ENCODE measurements at regions not wholly inside any gene's neighbourhood (a gene's known extent, or its start where the extent isn't known, plus 50 kb on each side); places are given as distances from the start of the nearest gene placed in this dataset.
A peak's percentile ranks its signal among the peaks of the same experiment; 100 is the strongest.

- WGBS, result 50% methylated on average over 3 of the region's 3 CpGs
- no peak for DNase-seq (ENCODE audit: extremely low spot score)
- H3K4me3 ChIP-seq (ENCODE audit: low read depth, low read length), result no peak overlapping the region
- no peaks in the 10 kb centered on the region for H3K36me3 ChIP-seq (ENCODE audit: insufficient read depth)
- no peak overlapping the region for H3K27ac ChIP-seq (ENCODE audit: low read depth)
- no peaks in the 10 kb centered on the region for H3K4me1 ChIP-seq (ENCODE audit: insufficient read depth)
Measured at GRCh38 chr9:14031810-14032209, 282.1 kb downstream of the NFIB start.

GRCh38 chr9:14031060-14031414 is 282.9 kb downstream of the NFIB start:
- Histone ChIP-seq H3K36me3 (ENCODE audit: insufficient read depth) (no peaks in the 10 kb centered on the region), H3K4me3 (ENCODE audit: low read depth, low read length) (no peak overlapping the region), H3K4me1 (ENCODE audit: insufficient read depth) (no peaks in the 10 kb centered on the region), H3K27ac (ENCODE audit: low read depth) (peak overlapping the region; percentile 66)
- 12% methylated on average over 7 of the region's 7 CpGs for WGBS
- peak; percentile 59 for DNase-seq (ENCODE audit: extremely low spot score)

GRCh38 chr9:14030375-14031059 is 283.4 kb downstream of the NFIB start:
- Histone ChIP-seq H3K36me3 (ENCODE audit: insufficient read depth) (no peaks in the 10 kb centered on the region), H3K4me1 (ENCODE audit: insufficient read depth) (no peaks in the 10 kb centered on the region), H3K4me3 (ENCODE audit: low read depth, low read length) (peak overlapping the region; percentile 17), H3K27ac (ENCODE audit: low read depth) (peak overlapping the region; percentile 66)
- WGBS, result 11% methylated on average over 7 of the region's 7 CpGs
- peak; percentile 94 for DNase-seq (ENCODE audit: extremely low spot score)

- DNase-seq (ENCODE audit: extremely low spot score), result no peak
- 17% methylated on average over 11 of the region's 11 CpGs for WGBS
- H3K27ac ChIP-seq (ENCODE audit: low read depth), result peak overlapping the region; percentile 66
- H3K4me3 ChIP-seq (ENCODE audit: low read depth, low read length), result peak overlapping the region; percentile 17
- no peaks in the 10 kb centered on the region for H3K36me3 ChIP-seq (ENCODE audit: insufficient read depth)
- H3K4me1 ChIP-seq (ENCODE audit: insufficient read depth), result no peaks in the 10 kb centered on the region
Measured at GRCh38 chr9:14029806-14030374, 284.1 kb downstream of the NFIB start.

GRCh38 chr9:14027116-14027800 is 286.7 kb downstream of the NFIB start:
- H3K4me3 ChIP-seq (ENCODE audit: low read depth, low read length), result no peak overlapping the region
- no peaks in the 10 kb centered on the region for H3K36me3 ChIP-seq (ENCODE audit: insufficient read depth)
- 54% methylated on average over 4 of the region's 4 CpGs for WGBS
- no peak overlapping the region for H3K27ac ChIP-seq (ENCODE audit: low read depth)
- no peak for DNase-seq (ENCODE audit: extremely low spot score)
- H3K4me1 ChIP-seq (ENCODE audit: insufficient read depth), result no peaks in the 10 kb centered on the region

- Histone ChIP-seq H3K27ac (ENCODE audit: low read depth) (no peak overlapping the region), H3K36me3 (ENCODE audit: insufficient read depth) (no peaks in the 10 kb centered on the region), H3K4me1 (ENCODE audit: insufficient read depth) (no peaks in the 10 kb centered on the region), H3K4me3 (ENCODE audit: low read depth, low read length) (no peak overlapping the region)
- no peak for DNase-seq (ENCODE audit: extremely low spot score)
- 81% methylated on average over 2 of the region's 2 CpGs for WGBS
Measured at GRCh38 chr9:14025741-14026140, 288.2 kb downstream of the NFIB start.

GRCh38 chr9:14023285-14023684 is 290.7 kb downstream of the NFIB start:
- Histone ChIP-seq H3K4me3 (ENCODE audit: low read depth, low read length) (no peak overlapping the region), H3K36me3 (ENCODE audit: insufficient read depth) (no peaks in the 10 kb centered on the region), H3K4me1 (ENCODE audit: insufficient read depth) (no peaks in the 10 kb centered on the region), H3K27ac (ENCODE audit: low read depth) (no peak overlapping the region)
- 100% methylated on average over 1 of the region's 1 CpG for WGBS
- no peak for DNase-seq (ENCODE audit: extremely low spot score)

- H3K36me3 ChIP-seq (ENCODE audit: insufficient read depth), result no peaks in the 10 kb centered on the region
- 88% methylated on average over 3 of the region's 3 CpGs for WGBS
- no peak overlapping the region for H3K4me3 ChIP-seq (ENCODE audit: low read depth, low read length)
- no peak overlapping the region for H3K27ac ChIP-seq (ENCODE audit: low read depth)
- no peaks in the 10 kb centered on the region for H3K4me1 ChIP-seq (ENCODE audit: insufficient read depth)
- DNase-seq (ENCODE audit: extremely low spot score), result no peak
Measured at GRCh38 chr9:14021871-14022525, 291.9 kb downstream of the NFIB start.

- no peak for DNase-seq (ENCODE audit: extremely low spot score)
- WGBS, result 35% methylated on average over 2 of the region's 2 CpGs
- Histone ChIP-seq H3K36me3 (ENCODE audit: insufficient read depth) (no peaks in the 10 kb centered on the region), H3K4me3 (ENCODE audit: low read depth, low read length) (no peak overlapping the region), H3K4me1 (ENCODE audit: insufficient read depth) (no peaks in the 10 kb centered on the region), H3K27ac (ENCODE audit: low read depth) (no peak overlapping the region)
Measured at GRCh38 chr9:14018081-14018480, 295.9 kb downstream of the NFIB start.

- no peaks in the 10 kb centered on the region for H3K4me1 ChIP-seq (ENCODE audit: insufficient read depth)
- no peaks in the 10 kb centered on the region for H3K36me3 ChIP-seq (ENCODE audit: insufficient read depth)
- DNase-seq (ENCODE audit: extremely low spot score), result no peak
- no peak overlapping the region for H3K4me3 ChIP-seq (ENCODE audit: low read depth, low read length)
- H3K27ac ChIP-seq (ENCODE audit: low read depth), result no peak overlapping the region
Measured at GRCh38 chr9:14014744-14015143, 299.2 kb downstream of the NFIB start.

GRCh38 chr9:14014218-14014617 is 299.7 kb downstream of the NFIB start:
- DNase-seq (ENCODE audit: extremely low spot score), result no peak
- no peak overlapping the region for H3K4me3 ChIP-seq (ENCODE audit: low read depth, low read length)

GRCh38 chr9:14011799-14012560 is 302.0 kb downstream of the NFIB start:
- 61% methylated on average over 3 of the region's 3 CpGs for WGBS
- DNase-seq (ENCODE audit: extremely low spot score), result no peak
- H3K4me1 ChIP-seq (ENCODE audit: insufficient read depth), result no peaks in the 10 kb centered on the region
- H3K4me3 ChIP-seq (ENCODE audit: low read depth, low read length), result no peak overlapping the region
- H3K27ac ChIP-seq (ENCODE audit: low read depth), result no peak overlapping the region
- H3K36me3 ChIP-seq (ENCODE audit: insufficient read depth), result no peaks in the 10 kb centered on the region

More at GRCh38 chr9:14014218-14014617, 299.7 kb downstream of the NFIB start:
- Histone ChIP-seq H3K4me1 (ENCODE audit: insufficient read depth) (no peaks in the 10 kb centered on the region), H3K27ac (ENCODE audit: low read depth) (no peak overlapping the region), H3K36me3 (ENCODE audit: insufficient read depth) (no peaks in the 10 kb centered on the region)

GRCh38 chr9:14007190-14007769 is 306.7 kb downstream of the NFIB start:
- 83% methylated on average over 19 of the region's 19 CpGs for WGBS
- H3K36me3 ChIP-seq (ENCODE audit: insufficient read depth), result no peaks in the 10 kb centered on the region
- H3K27ac ChIP-seq (ENCODE audit: low read depth), result no peak overlapping the region
- no peak for DNase-seq (ENCODE audit: extremely low spot score)
- H3K4me1 ChIP-seq (ENCODE audit: insufficient read depth), result no peaks in the 10 kb centered on the region
- no peak overlapping the region for H3K4me3 ChIP-seq (ENCODE audit: low read depth, low read length)
